ENCODE measurements at regions not wholly inside any gene's neighbourhood (a gene's known extent, or its start where the extent isn't known, plus 50 kb on each side); places are given as distances from the start of the nearest gene placed in this dataset.
"Not testable (repeated sequence)": the region's sequence is repeated elsewhere in the genome, so short reads cannot be mapped to it uniquely, and the experiment has no call there.

- DNase-seq (ENCODE audit: low read depth in 2 of 2): no peak
Observed at GRCh38 chr7:46934198-46934825, 647.6 kb downstream of the TNS3 start.

- DNase-seq (ENCODE audit: low read depth in 2 of 2): no peak
Observed at GRCh38 chr7:46933596-46933995, 648.3 kb downstream of the TNS3 start.

DNA sequence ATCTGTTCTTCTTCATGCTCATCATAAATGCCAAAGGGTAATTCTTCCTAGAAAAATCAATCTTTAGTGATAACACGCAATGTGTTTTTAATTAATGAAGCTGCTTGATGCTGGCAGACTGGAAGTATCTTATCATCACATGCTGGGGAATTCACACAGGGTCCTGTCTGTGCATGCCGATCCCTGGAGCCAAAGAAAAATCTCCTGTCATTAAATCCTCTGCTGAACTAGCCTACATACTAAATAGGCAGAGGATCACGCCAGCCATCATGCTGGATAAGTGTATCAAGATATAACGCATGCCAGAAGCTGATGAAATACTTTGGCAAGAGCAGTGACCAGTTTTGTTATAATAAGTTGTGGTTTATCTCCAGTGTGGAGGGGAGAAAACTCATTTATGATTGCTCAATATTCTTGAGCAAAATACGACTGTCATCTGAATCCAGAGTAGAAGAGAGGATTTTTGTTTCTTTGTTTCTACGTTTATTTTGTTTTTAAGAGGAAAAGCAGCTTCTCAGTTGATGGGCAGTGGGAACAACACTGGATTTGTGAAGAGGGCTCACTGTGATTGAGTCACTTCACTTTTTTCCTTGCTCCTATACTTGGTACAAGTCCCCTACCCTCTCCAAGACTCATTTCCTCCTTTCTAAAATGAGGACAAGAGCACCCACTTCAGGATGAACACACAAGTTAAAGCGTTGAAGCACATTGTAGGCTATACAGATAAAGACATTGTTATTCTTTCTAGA is 649.1 kb downstream of the TNS3 start:
- DNase-seq (ENCODE audit: low read depth in 2 of 2): no peak

- DNase-seq (ENCODE audit: low read depth in 2 of 2): no peak
Observed at GRCh38 chr7:46932306-46932675, 649.6 kb downstream of the TNS3 start.

- no peak for DNase-seq (ENCODE audit: low read depth in 2 of 2)
Observed at GRCh38 chr7:46930366-46930765, 651.5 kb downstream of the TNS3 start.

DNA sequence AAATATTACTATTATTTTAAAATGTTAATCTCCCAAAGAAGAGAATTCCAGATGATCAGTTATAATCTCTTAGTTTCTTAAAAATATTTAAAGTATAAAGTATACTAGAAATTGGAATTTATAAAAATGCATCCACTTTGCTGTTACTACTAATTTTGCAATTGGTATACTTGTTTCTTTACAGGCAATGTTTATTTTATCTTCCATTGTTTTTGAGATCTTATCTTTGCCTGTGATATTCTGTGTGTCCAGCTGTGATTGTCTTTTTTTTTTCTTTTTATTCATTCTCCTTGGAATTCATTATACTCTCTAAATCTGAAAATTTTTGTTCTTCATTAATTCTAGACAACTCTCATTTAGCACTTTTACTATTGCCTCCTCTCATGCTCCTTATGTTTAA is 652.6 kb downstream of the TNS3 start:
- no peak for DNase-seq (ENCODE audit: low read depth in 2 of 2)

DNA sequence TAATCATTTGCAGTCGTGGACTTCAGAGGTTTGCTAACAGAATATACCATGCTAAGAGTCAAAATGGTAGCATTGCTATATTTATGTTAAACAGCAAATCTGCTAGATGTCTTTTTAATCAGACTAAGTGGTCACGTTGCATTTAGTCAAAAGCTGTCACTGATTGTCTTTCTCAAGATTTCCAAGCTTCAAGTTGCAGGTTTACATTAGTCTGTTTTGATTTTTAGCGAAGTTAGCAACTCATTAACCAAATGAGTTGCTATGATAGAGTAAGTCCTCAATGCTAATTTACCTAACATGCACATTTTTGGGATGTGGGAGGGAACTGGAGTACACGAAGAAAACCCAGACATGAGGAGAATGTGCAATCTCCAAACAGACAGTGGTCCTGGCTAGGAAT is 653.2 kb downstream of the TNS3 start:
- DNase-seq (ENCODE audit: low read depth in 2 of 2): no peak

- no peak for DNase-seq (ENCODE audit: low read depth in 2 of 2)
Observed at GRCh38 chr7:46927131-46927810, 654.6 kb downstream of the TNS3 start.

DNA sequence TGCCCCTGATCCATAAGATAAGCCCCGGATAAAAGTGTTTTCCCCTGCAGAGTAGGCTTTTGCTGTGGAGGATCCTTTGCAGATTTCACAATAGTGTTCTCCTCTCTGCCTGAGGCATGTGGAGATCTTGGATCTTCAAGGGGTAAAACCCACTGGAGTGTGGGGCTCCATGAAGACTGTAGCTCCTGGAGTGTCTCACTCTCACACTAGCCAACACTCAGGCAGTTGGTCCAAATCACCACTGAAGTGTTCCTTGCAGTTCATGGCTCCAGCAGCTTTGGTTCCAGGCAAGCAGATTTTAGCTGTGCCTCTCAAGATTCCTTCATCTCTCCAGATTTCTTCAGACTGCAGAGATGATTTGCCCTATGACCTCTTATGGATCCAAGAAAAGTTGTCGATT is 665.3 kb downstream of the TNS3 start:
- no peak for DNase-seq (ENCODE audit: low read depth in 2 of 2)

- no peak for DNase-seq (ENCODE audit: low read depth in 2 of 2)
Observed at GRCh38 chr7:46912692-46913091, 669.2 kb downstream of the TNS3 start.

DNA sequence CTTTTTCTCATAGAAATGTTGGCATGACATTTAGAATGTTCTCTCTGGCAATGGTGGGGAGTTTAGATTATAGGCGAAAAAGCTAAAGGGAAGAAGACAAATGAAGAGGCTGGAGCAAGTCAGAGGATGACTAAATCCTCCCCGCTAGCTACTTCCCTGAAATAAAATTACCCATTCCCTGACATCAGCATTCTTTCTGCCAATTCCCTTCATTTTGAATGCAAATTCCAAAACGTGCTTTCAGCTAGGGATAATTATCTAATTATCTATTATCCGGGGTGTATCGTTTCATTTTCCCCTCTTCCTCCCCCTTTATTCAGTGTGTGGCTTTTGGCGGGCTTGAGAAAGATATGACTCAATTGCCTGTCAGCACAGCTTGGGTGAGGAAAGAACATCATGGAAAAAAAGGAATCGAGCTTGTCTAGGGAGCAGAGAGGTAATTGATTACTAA is 672.3 kb downstream of the TNS3 start:
- DNase-seq (ENCODE audit: low read depth in 2 of 2): no peak

DNA sequence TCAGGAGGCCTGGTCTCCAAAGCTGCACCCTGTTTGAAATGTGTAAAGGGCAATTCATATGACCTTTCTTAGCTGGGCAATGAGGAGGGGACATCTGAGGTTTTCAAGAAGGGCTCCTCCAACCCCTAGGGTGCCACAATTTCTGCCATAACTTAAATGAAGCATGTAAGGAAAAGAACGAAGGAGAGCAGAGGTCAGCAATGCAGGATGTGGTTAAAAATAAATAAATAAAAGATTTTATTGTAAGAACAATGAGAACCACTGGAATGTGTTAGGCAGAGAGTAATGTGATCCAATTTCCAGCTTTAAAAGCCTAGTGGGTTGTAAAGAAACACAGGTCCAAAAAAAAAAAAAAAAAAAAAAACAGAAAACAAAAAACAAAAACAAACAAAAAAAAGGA is 673.1 kb downstream of the TNS3 start:
- DNase-seq (ENCODE audit: low read depth in 2 of 2): no peak

DNA sequence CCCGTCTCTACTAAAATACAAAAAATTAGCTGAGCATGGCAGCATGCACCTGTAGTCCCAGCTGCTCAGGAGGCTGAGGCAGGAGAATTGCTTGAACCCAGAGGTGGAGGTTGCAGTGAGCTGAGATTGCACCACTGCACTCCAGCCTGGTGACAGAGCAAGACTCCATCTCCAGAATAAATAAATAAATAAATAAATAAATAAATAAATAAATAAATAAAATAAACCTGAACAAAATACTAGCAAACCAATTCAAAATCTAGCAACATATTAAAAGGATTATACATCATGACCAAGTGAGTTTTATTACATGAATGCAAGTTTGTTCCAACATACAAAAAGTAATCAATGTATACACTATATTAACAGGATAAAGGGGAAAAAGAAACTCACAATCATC is 677.4 kb downstream of the TNS3 start:
- DNase-seq (ENCODE audit: low read depth in 2 of 2): not testable (repeated sequence)

DNA sequence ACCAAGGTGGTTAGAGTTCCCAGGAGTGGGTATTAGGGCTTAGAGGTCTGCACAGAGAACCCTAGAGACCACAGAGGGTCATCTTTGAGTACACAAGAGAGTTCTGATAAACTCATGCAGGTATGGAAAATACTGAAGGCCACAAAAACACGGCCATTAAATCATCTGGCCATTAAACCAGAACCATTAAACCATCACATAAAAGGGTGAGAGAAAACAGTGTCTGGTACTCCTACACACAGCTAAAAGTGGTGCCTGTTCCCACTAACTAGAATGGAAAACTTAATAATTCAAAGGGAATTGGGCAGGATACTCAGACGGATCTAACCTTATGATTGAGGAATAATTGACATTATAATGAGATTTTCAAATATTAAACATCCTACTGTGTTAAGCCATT is 679.4 kb downstream of the TNS3 start:
- no peak for DNase-seq (ENCODE audit: low read depth in 2 of 2)

DNA sequence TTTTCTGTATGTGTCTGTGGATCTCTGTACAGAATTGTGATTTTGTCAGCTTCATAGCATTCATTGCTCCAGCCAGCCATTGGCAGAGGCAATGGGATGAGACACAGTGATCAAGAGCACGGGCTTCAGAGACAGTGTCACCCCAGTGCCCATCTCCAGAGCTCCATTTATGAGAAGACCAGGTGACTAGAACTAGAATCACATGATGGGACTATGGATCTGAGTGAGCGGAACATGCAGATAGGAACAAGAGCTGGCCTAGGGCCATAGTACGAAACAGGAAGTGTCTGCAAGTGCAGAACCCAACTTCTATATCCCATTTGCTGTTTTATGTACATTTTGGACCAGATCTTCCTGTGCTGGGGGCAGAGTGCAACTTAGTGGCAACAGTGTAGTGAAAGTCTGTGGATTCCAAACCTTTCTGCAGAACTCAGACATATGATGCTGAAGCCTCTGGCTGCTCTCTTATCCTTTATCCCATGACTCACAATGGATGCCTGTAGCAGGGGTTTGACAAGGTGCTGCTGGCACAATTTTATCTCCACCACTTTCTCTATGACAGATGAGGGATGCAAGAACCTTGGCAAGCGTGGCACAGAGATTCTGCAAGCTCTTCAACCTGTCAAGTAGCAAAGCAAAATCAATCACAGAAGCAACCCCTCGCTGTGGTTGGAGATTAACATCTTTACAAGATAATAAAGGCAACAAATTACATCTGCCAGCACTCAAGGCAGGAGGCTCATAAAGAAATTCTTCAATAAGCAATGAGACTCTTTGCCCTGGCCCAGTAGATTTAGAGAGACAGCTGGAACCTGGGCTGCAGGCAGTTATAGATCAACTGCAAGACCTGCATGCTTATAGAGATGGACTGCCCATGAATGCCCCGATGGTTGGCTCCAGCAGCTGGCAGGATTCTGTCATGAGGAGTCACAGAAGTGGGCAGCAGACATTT is 681.3 kb downstream of the TNS3 start:
- no peak for DNase-seq (ENCODE audit: low read depth in 2 of 2)

DNA sequence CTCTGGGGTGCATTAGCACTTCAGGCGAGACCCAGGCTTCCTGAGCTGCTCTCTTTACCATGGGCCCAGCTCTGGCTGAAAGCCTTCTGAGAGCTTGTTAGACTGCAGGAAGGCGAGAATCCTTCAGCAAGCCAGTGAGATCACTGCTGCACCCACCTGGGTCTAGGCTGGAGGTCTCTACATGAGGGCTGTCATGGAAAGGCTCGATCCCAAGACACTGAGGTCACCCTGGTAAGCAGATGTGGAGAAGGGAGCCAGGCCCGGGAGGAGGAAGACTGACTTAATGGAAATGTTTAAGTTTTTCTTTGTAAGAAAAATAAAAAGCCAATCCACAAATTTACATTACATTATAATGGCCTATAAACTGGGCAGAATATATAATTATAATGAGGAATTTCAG is 684.5 kb downstream of the TNS3 start:
- DNase-seq (ENCODE audit: low read depth in 2 of 2): no peak

DNA sequence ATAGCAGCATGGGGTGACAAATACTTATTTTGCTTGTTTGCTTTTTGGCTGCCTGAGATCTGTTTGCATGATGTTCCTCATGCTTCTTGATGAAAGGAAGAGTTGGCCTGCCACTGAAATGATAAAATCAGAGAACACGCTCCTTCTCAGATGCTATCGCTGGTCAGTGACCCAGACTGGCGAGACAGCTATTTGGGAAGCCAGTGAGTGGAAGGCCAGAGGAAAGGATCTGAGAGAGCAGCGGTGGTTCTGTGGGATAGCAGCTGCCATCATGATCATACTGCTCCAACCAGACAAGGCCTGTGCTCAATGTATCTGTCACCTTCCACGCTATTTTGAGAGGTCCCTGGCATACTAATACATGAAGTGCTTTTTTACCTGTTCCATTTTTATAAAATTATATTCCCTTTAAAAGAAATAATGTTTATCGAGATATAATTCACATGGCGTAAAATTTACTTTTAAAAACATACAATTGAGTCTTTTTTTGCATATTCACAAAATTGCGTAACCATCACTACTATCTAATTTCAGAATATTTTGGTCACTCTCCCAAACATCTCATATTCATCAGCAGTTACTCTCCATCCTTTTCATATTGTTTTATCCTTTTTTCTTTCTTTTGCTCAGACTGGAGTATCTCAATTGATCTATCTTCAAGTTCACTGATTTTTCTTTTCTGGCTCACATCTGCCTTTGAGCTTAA is 695.1 kb downstream of the TNS3 start:
- DNase-seq (ENCODE audit: low read depth in 2 of 2): no peak

DNA sequence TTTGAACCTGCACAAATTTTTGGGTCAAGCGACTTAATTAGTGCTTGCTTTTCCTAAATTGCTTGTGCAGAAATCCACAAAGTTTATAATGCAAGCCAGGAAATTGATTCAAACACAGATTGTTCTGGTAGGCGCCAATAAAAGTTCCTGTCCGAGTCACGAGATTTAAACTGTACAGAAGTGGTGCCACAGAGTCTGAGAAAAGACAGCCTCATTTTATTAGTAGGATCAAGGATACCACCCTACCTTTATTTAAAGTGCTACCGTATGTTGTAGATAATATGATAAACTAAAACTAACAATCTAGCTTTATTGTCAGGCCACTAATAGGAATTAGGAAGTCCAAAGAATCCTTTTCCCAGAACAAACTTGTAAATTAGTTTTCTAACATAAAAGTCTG is 696.7 kb downstream of the TNS3 start:
- no peak for DNase-seq (ENCODE audit: low read depth in 2 of 2)

DNA sequence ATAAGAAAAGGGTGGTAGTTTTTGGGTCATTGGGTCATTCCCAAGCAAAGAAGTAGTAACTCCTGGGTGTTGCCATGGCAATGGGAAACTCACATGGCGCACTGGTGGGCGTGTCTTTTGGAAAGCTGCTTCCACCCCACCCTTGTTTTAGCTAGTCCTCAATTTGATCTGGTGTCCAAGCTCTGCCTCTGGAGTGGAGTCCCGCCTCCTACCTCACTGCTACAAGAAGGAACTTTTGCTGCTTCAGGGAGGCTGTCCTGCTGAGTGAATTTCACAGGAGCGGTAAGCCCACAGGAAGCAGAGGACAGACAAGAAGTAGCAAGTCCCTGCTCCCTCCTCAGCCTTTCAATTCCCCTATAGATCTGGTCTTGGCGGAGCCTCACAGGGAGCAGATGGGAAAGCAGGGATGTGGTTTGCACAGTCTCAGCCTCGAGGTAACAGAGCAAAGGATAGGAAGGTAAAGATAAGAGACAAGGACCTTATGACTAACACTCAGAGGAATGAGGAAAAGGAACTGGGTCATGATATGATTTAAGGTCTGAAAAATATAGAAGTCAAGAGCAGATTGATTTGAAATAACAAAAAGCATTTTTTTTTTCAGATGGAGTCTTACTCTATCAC is 700.3 kb downstream of the TNS3 start:
- no peak for DNase-seq (ENCODE audit: low read depth in 2 of 2)

- no peak for DNase-seq (ENCODE audit: low read depth in 2 of 2)
Observed at GRCh38 chr7:46880508-46881196, 701.3 kb downstream of the TNS3 start.

All from stimulated activated CD8-positive, alpha-beta memory T cell treated with anti-CD3 and anti-CD28 coated beads, Interleukin-2, amount 100 ng/mL, for 48 hours (primary cell).